ENCODE measurements at regions not wholly inside any gene's neighbourhood (a gene's known extent, or its start where the extent isn't known, plus 50 kb on each side); places are given as distances from the start of the nearest gene placed in this dataset.

DNA sequence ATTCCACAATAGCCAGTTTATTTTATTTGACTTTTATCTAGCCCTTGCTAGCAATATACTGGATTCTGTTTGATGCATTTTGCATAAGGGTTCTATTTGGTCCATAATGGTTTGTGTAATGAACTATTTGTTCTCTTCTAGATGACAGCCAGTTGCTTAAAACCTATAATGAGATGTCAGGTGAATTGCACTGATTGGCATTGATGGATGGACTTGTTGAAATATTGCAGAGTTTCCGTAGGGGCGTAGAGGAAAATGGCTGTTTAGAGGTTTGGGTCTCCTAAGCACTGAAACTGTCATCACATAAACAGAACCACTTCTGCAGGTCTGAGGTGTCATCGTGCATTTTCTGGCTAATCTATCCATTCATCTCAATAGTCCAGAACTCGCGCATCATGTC is 124.9 kb upstream of the HDAC9 start:
- DNase-seq: no peak

DNA sequence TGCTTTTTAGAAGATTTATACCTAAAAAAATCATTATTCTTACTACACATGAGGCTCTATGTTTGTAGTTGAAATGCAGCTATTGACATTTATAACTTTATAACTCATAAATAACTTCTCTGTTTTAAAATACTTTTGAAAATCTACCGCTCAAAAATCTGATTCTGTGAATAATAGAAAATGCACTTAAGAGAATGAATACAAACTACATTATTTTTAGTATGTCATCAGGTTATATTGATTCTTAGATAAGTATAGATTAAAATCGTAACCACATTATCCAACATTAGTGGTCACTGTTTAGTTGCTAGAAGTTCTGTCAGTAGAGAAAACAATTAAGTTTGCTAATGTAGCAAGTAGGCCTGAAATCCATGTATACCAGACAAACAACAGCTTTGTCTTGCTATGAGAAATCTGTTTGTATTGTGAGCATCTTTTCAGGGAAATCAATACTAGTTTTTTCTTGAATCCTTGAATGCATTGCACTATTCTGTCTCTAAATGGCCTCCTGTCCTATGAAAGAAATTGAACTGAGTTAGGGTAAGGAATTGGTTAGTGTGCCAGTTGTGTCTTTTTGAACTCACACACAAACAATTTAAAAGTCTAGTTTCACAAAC is 116.5 kb upstream of the HDAC9 start:
- DNase-seq: no peak

DNA sequence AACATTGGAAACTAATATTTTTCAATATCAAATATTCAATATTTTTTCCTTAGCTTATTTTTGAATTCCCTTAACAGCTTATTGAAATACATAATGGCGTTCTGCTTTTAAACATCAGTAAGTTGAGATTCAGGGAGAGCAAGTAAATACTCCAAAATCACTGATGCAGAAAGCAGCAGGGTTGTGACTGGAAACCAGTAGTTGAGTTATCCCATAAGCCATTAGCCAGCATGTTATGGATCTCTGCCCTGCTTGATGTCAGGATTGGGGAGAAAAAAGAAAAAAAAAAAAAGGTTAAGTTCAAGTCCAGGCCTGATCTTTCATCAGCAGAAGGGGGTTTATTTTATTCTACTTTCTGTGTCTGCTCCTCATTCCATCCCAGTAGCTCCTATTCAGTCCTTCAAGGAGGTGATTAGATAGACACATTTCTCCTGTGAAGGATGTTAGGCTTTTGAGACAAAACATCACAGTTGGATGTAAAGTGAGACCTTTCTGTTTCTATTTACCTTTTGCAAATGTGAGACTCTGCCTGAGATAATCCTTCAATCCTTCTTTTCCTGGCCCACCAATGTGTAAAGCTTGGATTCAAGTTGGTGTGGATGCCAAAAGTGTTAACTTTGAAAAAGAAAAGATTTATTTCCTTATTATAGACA is 110.9 kb upstream of the HDAC9 start:
- DNase-seq: no peak

DNA sequence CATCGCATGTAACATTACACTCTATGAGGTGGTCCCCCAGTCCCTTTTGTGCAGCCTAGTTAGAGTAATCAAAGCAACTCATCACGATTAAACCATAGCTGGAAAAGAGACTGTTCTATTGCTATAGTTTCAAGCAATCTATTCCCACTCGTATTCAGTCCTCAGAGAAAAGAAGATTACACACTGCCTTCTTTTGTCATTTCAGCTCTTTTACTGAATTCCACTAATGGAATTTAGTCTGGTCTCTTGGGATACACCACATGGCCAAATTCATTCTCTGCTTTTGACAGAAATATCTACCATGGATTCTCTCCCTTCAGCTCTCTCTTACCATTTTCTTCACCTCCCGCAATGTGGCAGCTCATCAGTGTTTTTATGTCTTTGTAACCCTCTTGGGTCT is 108.9 kb upstream of the HDAC9 start:
- no peak for DNase-seq

DNA sequence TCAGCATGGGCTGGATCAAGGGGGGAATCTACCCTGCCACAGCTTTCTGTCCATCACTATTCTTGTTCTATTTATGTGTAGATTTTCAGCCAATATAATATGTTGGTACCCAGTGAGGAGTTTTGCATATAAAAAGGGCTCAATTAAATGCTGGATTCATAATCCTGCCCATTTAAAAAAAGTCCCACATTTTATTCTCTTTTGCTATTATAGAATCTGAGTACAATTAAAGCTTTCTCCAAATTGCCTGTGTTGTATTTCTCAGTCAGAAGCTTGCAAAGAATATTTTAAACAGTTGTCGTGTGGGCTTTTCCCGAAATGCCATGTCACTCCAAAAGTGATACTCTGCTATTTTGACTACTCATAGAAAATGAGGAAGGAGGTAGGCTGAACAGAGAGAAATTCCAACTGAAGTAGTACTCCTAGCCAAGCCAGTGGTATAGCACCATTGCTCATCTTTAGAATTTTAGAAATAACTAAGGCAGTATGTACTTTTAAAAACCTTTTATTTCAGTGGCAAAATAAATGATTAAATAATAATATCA is 108.3 kb upstream of the HDAC9 start:
- no peak for DNase-seq

DNA sequence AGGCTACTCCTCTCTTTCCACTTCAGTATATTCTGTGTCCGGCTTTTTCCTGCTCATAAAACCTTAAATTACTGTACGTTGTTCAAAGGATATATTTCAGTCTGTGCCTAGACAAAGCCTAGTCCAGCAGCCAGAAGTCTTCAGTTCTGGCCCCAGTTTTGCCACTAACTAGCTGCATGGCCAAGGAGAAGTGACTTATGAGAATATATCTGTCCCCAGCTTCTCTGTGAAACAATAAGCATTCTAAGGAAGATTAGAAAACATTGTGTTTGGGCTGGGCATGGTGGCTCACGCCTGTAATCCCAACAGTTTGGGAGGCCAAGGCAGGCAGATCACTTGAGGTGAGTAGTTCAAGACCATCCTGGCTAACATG is 105.0 kb upstream of the HDAC9 start:
- DNase-seq: no peak

DNA sequence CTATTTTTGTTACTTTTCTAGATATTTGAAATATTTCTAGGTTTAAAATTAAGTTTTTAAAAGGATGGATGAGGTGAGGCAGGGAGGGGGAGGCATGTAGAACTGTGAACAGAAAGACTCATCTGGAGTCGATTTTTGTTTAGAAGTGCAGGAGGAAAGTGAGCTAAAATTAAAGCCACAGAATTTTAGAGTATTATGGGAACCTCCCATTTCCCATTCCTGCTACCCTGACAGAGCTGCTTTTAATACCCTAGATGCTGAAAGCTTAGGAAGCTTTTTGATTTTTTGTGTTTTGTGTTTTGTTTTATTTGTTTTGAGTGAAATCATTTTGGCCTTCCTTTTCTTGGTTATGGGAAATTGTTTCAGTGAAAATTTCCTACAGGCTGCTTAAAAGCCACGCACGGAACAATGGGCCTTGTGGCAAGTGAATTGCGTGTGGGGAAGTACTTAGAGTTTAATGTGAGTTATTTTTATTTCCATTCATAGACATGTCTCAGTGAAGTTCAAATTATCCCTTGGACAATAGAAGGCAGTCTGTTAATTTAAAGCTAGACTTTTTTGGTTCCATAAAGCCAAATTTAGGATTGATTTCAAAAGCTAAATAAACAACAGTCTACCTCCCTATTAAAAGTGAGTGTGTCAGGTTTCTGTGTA is 102.0 kb upstream of the HDAC9 start:
- DNase-seq: no peak

DNA sequence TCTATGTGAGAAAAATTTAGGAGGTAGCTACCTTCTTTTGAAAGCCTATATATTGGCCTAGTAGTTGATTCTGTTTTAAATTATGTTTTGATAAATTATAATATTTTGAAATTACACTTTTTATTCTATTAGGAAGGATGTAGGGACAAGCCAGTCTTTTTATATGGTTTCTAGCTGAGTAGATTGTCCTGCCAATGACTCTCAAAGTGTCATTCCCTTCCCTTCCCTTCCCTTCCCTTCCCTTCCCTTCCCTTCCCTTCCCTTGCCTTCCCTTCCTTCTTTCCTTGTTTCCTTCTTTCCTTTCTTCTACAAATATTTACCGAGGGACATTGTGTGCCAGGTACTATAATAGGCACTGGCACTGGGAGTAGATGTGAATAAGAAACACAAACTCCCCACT is 99.7 kb upstream of the HDAC9 start:
- DNase-seq: no peak

DNA sequence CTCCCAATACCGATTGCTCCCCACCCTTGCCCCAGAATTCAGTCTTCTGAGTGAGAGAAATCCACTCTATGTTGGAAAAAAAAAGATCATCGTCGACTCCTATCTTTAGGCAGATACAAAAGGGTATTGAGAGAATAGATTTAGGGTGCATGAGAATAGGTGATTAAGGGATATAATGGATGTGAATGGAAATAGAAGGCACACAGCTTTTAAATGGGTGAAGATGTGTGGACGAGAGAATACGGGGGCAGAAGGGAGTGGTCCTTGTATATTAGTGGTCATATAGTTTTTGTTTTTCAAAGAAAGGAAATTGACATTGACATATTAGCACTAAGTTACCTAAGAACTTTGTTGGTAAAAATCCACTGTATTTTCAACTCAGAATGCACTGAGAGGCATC is 98.6 kb upstream of the HDAC9 start:
- no peak for DNase-seq

DNA sequence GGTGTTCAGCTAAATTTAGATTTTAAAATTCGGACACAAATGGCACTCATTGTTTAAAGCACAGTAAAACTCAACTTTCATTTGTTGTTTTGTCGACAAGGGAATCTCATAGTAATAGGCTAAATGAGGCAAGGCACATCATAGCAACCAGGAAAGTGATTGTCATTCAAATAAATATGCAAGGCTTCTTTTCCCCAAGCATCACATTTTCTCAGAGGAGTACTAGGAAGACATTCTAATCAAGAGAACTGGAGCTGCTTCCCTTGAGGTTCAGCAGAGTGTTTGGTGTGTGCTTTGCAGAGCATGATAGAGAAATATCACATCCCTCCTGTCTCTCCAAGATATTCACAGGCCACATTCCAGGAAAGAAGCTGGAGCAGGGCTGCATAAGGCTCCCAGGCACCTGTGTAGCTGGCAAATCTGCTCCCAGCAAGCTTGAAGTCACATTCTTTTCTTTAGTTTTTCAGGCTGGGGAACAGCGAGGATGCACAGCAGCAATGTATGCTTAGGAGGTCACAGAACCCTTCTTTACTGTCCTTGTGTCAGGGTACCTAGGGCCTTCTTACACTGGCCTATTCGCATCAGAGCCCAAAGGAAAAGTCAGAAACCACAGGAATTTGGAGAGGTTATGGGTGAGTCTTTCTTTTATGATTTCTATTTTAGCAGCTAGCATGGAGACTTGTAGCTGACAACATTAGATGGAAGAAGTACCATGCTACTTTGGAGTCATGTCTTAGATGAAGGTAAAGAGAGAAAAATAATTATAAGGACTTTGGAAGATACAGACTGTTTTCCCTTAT is 95.9 kb upstream of the HDAC9 start:
- DNase-seq: no peak

DNA sequence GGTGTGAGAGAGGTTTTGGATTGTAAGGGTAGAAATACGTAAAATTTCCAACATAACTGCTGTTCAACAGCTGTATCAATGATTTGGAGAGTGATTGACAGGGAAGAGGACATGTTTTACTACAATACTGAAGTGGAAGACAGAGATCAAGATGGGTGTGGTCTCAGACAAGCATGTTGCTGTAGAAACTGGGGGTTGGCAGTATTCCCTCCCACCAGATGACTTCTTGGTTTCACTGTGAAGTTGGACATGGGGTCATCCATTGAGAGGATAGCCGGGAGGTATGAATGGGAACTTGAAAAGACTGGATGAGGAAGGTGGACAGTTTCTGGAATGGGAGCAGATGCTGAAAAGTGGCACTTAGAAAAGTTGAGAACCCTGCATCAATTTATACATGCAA is 95.3 kb upstream of the HDAC9 start:
- DNase-seq: no peak

DNA sequence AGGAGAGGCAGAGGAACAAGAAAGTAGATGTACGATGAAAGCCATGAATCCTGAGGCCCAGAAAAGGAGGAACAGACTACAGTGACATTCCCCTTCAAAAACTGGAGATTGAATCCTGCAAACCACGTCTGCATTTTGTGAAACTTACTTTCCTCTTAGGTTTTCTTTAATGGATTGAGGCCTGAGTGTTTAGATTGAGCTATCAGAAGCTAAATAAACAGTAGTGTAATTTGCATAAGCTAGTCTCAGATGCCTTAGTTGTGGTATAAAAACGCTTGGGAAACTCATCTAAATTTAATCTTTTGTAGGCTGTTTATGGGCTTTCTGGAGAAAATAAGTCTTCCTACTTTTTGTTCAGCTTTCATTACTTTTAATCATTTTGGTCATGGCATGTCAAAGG is 94.8 kb upstream of the HDAC9 start:
- no peak for DNase-seq

DNA sequence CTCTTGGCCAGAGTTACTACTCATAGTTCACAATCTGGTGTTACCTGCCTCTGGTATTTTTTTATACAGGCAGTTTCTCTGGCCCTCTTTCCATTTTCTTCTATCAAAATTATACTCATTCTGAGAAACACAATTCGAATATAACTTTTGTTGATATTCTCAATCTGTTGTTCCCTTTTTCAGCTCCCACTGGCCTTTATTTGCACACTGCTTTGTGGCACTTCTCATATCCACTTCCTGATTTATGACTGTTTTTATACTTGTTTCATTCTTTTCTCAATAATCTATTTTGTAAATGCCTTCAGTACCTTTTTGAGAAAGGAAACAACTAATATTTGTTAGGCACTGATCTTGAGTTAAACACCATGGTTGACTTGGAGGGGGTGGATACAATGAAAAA is 93.8 kb upstream of the HDAC9 start:
- DNase-seq: no peak

DNA sequence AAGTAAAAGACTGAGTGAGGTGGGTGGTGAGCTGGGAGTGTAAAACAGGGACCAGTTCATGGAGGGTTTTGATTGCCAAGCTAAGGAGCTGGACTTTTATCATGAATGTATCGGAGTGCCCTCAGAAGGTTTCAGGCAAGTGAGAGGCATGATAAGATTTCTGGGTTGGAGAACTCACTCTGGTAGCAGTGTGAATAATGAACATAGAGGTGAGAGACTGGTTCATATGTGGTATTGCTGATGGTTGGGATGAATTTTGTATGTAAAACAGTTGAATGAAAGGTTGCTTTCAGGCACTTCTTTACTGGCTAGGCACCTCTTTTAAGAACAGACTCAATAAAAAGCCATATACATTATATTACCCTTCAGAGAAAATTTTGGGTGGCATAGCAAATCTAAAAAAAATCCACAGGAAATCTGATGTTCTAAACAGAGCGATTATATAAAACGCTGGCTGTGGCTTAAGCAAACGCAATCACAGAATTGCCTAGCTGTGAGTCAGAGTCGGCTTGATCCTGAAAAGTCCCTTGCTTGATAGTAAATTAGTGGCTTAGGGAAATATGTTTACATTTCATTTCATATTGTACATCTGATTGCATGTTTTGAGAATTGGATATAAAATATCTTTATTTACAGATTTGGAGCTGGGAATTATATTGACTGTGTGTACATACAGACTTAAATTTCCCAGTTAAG is 92.9 kb upstream of the HDAC9 start:
- no peak for DNase-seq

DNA sequence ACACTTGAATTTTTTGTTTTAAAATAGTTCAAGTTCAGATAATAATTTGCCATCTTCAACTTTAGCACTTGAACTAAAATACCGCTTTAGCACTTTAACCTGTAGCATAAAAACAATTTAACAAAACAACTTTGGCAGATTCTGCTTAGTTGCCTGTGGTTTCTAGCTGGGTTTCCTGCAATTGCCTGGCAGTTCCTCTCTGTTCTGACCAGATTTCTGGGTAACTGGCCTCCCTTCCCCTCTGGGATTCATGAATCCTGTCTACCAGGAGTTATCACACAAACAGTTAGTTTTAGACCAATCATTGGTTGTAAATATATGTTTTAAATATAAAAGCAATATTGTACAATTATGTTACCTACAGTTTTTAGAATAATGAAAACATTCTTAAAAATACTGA is 89.8 kb upstream of the HDAC9 start:
- DNase-seq: no peak

DNA sequence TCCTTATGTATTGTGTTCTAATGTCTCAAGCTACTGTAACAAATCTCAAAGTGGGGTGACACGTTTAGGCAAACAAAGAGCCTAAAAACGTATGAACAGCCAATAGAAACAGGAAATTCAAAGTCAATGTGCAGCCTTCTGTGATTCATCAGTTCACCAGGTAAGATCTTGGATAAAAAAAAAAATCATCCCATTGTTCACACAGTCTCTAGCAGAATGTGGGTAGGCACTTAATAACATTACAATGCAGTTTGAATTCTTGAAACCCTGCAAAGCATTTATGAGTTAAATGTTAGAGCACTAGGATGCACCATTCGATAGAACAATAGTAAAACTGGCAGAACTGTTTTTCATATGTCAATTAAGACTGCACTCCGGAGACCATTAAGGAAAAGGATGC is 88.2 kb upstream of the HDAC9 start:
- DNase-seq: no peak

DNA sequence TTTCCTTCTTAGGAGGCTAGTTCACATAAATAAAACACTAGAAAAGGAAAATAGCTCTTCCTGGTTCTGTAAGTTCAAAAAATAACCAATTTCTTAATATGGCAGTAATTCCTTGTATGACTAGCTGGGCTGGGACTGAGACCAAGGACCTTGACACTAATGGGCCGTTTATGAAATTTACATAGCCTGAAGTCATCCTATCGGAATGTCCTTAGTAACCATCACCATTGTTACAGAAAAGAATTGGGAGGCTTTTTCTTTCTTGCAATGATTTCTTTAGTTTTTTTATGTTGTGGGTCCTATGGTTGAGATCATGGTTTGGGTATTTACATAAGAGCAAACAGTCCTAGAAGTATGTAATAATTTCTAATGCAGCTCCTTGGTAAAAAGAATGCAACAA is 87.1 kb upstream of the HDAC9 start:
- DNase-seq: no peak

DNA sequence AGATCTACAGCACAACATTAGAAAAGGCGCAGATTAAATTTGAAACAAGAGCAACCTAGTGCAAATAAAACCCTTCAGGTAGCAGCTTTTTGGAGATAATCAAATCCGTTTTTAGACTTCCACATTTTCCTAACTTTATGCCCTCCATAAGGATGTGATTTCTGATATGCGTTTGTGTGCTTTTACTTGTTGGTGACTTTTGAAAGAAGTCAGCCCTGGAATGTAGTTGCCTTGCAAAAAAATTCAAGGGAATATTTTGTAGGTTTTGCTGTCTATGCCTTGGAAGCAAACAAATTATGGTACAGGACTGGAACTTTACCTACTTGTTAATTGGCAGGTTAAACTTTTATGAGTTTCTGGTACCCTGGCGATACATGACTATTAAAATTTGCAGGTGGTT is 86.7 kb upstream of the HDAC9 start:
- DNase-seq: no peak

DNA sequence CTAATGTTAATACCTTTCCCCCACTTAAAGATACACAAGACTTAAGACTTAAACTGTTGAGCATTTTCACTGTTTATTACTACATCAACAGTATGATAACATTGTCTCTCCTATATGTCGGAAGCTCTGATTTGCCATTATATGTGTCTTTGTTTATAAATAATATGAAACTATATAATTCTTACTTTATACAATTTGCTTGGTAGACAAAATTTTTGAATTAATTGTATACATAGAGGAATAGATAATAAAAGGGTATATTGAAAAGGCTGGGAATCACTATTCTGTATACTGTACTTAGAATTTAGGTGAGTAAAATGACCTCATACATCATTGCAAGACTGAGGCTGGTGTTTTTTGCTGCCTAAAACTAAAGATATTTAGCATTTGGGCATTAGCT is 82.1 kb upstream of the HDAC9 start:
- DNase-seq: no peak

DNA sequence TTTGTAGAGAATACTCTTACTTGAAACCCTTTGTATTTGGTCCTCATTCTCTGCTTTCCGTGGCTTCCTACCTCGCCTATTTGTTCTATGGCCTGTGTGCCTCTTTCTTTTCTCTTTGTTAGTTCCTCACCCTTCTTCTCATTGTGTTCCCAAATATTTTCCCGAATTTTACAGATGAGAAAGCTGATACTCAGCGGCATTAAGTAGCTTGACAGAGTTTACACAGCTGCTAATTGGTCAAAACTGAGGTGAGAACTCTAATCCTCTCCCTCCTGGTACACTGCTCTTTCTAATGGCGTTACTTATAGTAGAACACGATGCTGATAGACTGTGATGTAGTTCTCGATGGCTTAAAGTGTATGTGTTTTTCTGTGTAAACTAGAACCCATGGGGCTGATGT is 80.7 kb upstream of the HDAC9 start:
- DNase-seq: no peak

DNA sequence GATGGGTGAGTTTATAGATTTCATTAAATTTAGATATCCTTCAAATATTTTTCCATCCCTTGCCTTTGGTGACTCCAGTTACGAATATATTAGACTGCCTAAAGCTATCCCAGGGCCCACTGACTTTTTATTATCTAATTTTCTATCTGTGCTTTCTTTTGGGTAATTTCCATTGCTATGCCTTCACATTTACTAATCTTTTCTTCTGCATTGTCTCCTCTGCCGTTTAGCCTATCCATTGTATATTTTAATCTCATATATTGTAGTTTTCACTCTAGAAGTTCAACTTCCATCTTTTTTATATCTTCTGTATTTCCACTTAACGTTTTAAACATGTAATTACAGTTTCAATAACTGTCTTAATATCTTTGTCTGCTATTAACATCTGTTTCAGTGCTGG is 78.6 kb upstream of the HDAC9 start:
- DNase-seq: no peak

DNA sequence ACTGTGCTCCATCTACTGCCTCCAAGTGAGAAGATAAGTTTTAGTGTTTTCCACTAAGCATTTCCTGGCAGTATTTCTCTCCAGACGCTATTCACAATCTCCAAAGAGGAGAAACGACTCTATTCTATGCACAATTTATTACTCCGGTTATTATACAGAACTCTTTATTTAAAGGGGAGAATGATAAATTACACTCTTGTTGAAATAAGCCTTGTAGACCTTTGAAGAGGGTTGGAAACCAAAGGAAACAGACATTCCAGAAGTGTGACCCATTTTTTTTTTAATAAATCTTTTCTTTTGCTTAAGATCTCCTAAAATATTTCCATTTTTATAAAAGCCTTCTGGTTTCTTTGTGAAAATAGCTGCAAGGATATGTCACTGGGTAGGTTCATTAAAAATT is 76.1 kb upstream of the HDAC9 start:
- DNase-seq: no peak

DNA sequence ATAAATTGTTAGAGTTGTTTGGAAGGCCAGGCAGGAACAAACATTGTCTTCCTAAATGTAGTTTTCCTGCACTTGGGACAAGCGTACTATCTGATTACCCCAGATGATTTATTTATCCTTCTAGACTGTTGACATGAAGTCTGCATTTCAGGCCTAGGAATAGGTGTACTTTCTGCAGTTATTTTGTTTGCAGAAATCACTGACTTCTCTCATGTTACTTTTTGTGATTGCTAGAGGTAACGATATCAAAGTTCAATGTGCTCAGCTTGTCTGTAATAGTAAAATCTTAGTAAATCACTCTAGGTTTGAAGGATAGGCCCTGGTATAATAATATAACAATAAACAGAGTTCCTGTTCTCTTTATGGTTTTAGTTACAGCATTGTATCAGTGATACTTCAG is 75.4 kb upstream of the HDAC9 start:
- DNase-seq: no peak
